MM.1S (cell line): ENCODE measurements at regions not wholly inside any gene's neighbourhood (a gene's known extent, or its start where the extent isn't known, plus 50 kb on each side); places are given as distances from the start of the nearest gene placed in this dataset.

ENCODE experiments used
- EZH2 ChIP-seq: fragments of 300-600 bp; sonication (generic); optimal IDR thresholded peaks from 2 replicates; pipeline ENCODE3; 2017; ENCODE audit warnings: low read depth, mild to moderate bottlenecking, antibody characterized with exemption, low read length, mixed read lengths
- EZH2phosphoT487 ChIP-seq: fragments of 300-600 bp; sonication (generic); IDR thresholded peaks from 2 replicates; pipeline ENCODE4 v1.6.1; 2018; ENCODE audit warnings: antibody characterized with exemption, low read length
- TF ChIP-seq, protein P1 (sequence below): fragments of 300-600 bp; sonication (generic); IDR thresholded peaks from 2 replicates; pipeline ENCODE4 v1.5.1; 2016; ENCODE audit warnings: antibody characterized with exemption, low read length, mixed read lengths

GRCh38 chr13:106680796-106681472, 113.0 kb upstream of the ARGLU1 start:
- TF ChIP-seq, protein P1, sequence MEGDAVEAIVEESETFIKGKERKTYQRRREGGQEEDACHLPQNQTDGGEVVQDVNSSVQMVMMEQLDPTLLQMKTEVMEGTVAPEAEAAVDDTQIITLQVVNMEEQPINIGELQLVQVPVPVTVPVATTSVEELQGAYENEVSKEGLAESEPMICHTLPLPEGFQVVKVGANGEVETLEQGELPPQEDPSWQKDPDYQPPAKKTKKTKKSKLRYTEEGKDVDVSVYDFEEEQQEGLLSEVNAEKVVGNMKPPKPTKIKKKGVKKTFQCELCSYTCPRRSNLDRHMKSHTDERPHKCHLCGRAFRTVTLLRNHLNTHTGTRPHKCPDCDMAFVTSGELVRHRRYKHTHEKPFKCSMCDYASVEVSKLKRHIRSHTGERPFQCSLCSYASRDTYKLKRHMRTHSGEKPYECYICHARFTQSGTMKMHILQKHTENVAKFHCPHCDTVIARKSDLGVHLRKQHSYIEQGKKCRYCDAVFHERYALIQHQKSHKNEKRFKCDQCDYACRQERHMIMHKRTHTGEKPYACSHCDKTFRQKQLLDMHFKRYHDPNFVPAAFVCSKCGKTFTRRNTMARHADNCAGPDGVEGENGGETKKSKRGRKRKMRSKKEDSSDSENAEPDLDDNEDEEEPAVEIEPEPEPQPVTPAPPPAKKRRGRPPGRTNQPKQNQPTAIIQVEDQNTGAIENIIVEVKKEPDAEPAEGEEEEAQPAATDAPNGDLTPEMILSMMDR = no peak
- TF ChIP-seq EZH2 (no peak), EZH2phosphoT487 (no peak)
